ENCODE measurements at regions not wholly inside any gene's neighbourhood (a gene's known extent, or its start where the extent isn't known, plus 50 kb on each side); places are given as distances from the start of the nearest gene placed in this dataset.

DNA sequence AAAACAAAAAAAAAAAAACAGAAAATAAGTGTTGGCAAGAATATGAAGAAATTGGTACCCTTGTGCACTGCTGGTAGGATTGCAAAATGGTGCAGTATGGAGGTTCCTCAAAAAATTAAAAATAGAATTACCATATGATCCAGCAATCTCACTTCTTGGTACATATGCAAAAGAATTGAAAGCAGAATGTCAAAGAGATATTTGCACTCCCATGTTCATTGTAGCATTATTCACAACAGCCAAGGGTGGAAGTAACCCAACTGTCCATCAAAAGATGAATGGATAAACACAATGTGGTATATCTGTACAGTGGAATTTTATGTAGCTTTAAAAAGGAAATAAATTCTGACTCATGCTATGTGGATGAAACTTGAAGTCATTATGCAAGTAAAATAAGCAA is 72.8 kb upstream of the POU3F3 start:
- DNase-seq (ENCODE audit: low spot score): no peak
- in situ Hi-C loops (cut with MboI; ENCODE audit: low pct_unique_long_range_greater_than_20kb, low sequenced_read_pairs, unreplicated experiment): no loop called here
- TF ChIP-seq, protein P1, sequence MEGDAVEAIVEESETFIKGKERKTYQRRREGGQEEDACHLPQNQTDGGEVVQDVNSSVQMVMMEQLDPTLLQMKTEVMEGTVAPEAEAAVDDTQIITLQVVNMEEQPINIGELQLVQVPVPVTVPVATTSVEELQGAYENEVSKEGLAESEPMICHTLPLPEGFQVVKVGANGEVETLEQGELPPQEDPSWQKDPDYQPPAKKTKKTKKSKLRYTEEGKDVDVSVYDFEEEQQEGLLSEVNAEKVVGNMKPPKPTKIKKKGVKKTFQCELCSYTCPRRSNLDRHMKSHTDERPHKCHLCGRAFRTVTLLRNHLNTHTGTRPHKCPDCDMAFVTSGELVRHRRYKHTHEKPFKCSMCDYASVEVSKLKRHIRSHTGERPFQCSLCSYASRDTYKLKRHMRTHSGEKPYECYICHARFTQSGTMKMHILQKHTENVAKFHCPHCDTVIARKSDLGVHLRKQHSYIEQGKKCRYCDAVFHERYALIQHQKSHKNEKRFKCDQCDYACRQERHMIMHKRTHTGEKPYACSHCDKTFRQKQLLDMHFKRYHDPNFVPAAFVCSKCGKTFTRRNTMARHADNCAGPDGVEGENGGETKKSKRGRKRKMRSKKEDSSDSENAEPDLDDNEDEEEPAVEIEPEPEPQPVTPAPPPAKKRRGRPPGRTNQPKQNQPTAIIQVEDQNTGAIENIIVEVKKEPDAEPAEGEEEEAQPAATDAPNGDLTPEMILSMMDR (IDR thresholded peaks at IDR 0.05; ENCODE audit: extremely low read depth, insufficient read depth, missing control alignments): no peak

DNA sequence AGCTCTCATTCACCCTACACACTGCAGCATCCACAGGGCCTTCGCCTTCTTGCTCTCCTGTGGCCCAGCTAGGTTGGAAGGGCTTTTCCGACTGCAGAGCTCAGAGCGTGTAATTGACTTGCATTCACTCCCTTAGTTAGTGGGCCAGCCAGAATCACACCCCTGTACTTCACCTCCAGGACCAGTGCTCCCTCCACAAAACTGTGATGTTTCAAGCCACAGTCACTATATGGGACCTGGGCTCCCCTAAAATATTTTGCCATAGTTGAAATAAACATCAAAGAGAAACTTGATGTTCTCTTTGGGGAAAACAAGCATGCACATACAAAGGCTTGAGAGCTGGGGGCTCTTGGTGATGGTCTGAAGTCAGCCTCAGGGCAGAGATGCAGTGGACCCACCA is 69.7 kb upstream of the POU3F3 start:
- TF ChIP-seq, protein P1 (IDR thresholded peaks at IDR 0.05; ENCODE audit: extremely low read depth, insufficient read depth, missing control alignments): no peak
- no peak for DNase-seq (ENCODE audit: low spot score)
- in situ Hi-C loops (cut with MboI; ENCODE audit: low pct_unique_long_range_greater_than_20kb, low sequenced_read_pairs, unreplicated experiment): no loop called here

DNA sequence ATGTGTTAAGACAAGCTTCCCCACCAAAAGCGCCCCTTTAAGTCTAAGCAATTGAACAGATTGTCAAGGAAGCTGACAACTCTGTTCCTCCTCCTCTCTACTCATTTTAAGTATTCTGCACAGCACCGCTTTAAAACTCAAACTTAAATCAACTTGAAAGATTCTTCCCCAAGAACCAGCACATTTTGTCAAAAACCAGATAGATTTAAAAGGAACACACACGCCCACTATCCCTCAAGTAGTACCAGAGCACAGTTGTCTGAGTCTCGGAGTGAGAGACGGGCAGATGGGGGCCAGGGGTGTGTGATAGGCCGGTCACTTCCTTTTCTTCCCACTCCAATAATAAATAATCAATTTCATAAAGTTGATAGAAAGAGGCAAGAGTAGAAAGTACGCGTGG is 67.7 kb upstream of the POU3F3 start:
- no peak for DNase-seq (ENCODE audit: low spot score)
- TF ChIP-seq, protein P1 (IDR thresholded peaks at IDR 0.05; ENCODE audit: extremely low read depth, insufficient read depth, missing control alignments): no peak
- in situ Hi-C loops (cut with MboI; ENCODE audit: low pct_unique_long_range_greater_than_20kb, low sequenced_read_pairs, unreplicated experiment): no loop called here

DNA sequence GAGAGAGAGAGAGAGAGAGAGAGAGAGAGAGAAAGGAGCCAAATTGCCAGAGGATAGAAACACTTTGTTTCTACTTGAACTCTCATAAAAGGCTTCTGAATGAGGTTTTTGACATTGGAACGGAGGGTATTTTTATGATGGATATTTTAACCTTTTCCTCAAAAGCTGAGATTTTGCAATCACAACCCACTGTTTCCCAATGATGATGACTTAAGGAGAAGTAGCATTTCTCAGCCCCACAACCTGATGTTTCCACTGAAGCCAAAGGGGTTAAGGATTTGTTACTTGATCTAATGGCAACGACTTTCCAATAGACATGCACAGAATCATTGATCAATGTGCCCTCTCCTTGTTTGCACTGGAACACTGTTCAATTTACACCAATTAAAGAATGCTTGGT is 67.1 kb upstream of the POU3F3 start:
- in situ Hi-C loops (cut with MboI; ENCODE audit: low pct_unique_long_range_greater_than_20kb, low sequenced_read_pairs, unreplicated experiment): no loop called here
- DNase-seq (ENCODE audit: low spot score): no peak
- TF ChIP-seq, protein P1 (IDR thresholded peaks at IDR 0.05; ENCODE audit: extremely low read depth, insufficient read depth, missing control alignments): no peak

DNA sequence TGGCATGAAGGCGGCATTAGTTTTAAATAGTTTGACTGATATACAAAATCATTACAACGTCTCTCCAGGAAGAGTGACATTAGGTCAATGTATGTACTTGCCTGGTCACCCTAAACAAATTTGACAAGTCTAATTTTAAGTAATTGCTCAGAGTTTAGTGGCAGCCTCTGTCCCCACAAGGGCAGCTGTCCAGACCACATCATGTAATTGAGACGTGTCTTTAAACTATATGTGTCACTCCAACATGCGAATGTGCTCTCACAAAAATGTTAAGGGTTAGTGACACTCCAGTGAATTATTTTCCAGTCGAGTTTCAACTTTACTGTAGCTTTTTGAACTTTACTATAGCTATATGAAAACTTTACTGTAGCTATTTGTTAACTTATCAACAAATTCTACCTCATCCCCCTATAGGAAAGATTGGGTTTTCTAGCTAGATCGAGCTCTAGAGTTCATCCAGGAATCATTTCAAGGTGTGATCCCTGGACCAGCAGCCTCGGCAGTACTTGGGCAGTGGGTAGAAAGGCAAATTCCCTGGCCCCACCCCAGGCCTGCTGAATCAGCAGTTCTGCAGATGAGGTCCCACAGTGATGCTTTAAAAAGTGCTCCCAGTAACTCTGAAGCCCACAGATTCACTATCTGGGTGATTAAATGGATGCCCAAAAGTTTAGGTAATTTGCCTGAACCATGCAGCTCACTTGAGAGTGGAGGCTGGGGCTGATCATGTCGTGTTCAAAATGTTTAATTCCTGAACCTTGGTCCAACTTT is 66.4 kb upstream of the POU3F3 start:
- TF ChIP-seq, protein P1 (IDR thresholded peaks at IDR 0.05; ENCODE audit: extremely low read depth, insufficient read depth, missing control alignments): no peak
- DNase-seq (ENCODE audit: low spot score): no peak
- in situ Hi-C loops (cut with MboI; ENCODE audit: low pct_unique_long_range_greater_than_20kb, low sequenced_read_pairs, unreplicated experiment): no loop called here

DNA sequence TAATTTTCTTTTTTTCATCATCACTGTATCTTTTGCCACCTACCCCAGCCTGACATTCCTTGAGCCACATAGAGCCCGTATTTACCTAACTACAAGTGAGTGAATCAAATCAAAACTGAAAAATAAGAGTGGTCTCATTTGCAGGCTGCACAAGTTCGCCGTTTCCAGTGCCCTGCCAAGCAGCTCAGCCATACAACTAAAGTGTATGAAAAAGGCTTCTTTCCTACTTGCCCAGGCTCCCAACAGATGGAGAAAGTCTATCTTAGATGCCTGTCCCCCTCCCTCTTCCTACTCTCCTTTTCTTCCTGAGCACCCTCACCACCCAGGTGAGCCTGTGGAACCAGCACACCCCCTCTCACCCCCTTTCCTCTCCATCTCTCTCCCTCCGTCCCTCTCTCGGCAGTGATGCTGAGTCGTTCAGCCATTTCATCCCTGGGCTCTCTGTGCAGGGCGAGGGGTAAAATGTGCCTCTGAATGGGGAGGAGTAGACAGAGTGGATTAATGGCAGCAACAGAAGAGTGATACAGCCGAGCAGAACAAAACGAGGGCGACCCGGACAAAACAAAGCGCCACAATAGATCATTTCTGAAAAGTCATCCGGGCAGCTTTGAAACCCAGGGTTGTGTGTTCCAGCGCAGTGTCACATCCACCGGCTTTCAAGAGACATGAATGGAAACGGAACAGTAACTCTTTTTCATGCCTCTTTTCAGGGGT is 65.0 kb upstream of the POU3F3 start:
- TF ChIP-seq, protein P1 (IDR thresholded peaks at IDR 0.05; ENCODE audit: extremely low read depth, insufficient read depth, missing control alignments): no peak
- DNase-seq (ENCODE audit: low spot score): no peak
- in situ Hi-C loops (cut with MboI; ENCODE audit: low pct_unique_long_range_greater_than_20kb, low sequenced_read_pairs, unreplicated experiment): no loop called here
